BE2C (cell line): ENCODE measurements at regions not wholly inside any gene's neighbourhood (a gene's known extent, or its start where the extent isn't known, plus 50 kb on each side); places are given as distances from the start of the nearest gene placed in this dataset.

Experiments used
- DNase-seq: peaks from one replicate; pipeline ENCODE4 v3.0.0-alpha.2; 2020
- H3K27me3 ChIP-seq: fragments of 250-450 bp; sonication (Bioruptor Pico); 2 replicates; pipeline ENCODE4 v1.5.1; 2020; ENCODE audit warnings: mild to moderate bottlenecking
- H3K36me3 ChIP-seq: fragments of 250-450 bp; sonication (Bioruptor Pico); 2 replicates; pipeline ENCODE4 v1.5.1; 2020; ENCODE audit warnings: mild to moderate bottlenecking
- H3K4me1 ChIP-seq: fragments of 250-450 bp; sonication (Bioruptor Pico); 2 replicates; pipeline ENCODE4 v1.5.1; 2020
- H3K4me3 ChIP-seq: 2 replicates; pipeline ENCODE4 v1.5.1; 2011; ENCODE audit warnings: low read depth, low read length
- H3K9me3 ChIP-seq: fragments of 250-450 bp; sonication (Bioruptor Pico); 2 replicates; pipeline ENCODE4 v1.5.1; 2020
- CTCF ChIP-seq: IDR thresholded peaks from 2 replicates; pipeline ENCODE4 v1.5.1; 2012; ENCODE audit warnings: mild to moderate bottlenecking, low read depth, low read length

- TF ChIP-seq CTCF, result no peak
- no peak for DNase-seq
- Histone ChIP-seq H3K36me3 (no peaks in the 10 kb centered on the region), H3K27me3 (peaks cover 17% of the 10 kb centered on the region), H3K9me3 (no peaks in the 10 kb centered on the region), H3K4me1 (no peaks in the 10 kb centered on the region), H3K4me3 (no peak overlapping the region)
Measured at GRCh38 chr12:118866346-118866745, 115.0 kb upstream of the SRRM4 start.

GRCh38 chr12:118870551-118870950 lies 110.8 kb upstream of the SRRM4 start:
- Histone ChIP-seq H3K4me3 (no peak overlapping the region), H3K36me3 (no peaks in the 10 kb centered on the region), H3K4me1 (no peaks in the 10 kb centered on the region), H3K9me3 (no peaks in the 10 kb centered on the region), H3K27me3 (peaks cover 17% of the 10 kb centered on the region)
- no peak for DNase-seq
- no peak for TF ChIP-seq CTCF

GRCh38 chr12:118874698-118875548 lies 106.4 kb upstream of the SRRM4 start:
- Histone ChIP-seq H3K4me1 (no peaks in the 10 kb centered on the region), H3K4me3 (no peak overlapping the region), H3K27me3 (peaks cover 3% of the 10 kb centered on the region), H3K36me3 (no peaks in the 10 kb centered on the region), H3K9me3 (no peaks in the 10 kb centered on the region)
- no peak for DNase-seq
- TF ChIP-seq CTCF, result no peak

- no peak for TF ChIP-seq CTCF
Measured at GRCh38 chr12:118880720-118881493, 100.4 kb upstream of the SRRM4 start.

GRCh38 chr12:118884226-118884625 lies 97.1 kb upstream of the SRRM4 start:
- H3K36me3 ChIP-seq, result no peaks in the 10 kb centered on the region
- no peak for DNase-seq
- no peaks in the 10 kb centered on the region for H3K9me3 ChIP-seq
- H3K4me1 ChIP-seq, result no peaks in the 10 kb centered on the region
- no peak overlapping the region for H3K4me3 ChIP-seq
- no peak for TF ChIP-seq CTCF
- no peaks in the 10 kb centered on the region for H3K27me3 ChIP-seq

More at GRCh38 chr12:118880720-118881493, 100.4 kb upstream of the SRRM4 start:
- Histone ChIP-seq H3K36me3 (no peaks in the 10 kb centered on the region), H3K4me3 (no peak overlapping the region), H3K9me3 (no peaks in the 10 kb centered on the region), H3K27me3 (peaks cover 3% of the 10 kb centered on the region; the same call in 1 of the 2 replicates), H3K4me1 (no peaks in the 10 kb centered on the region)
- no peak for DNase-seq
